Loucy (cell line): ENCODE measurements at regions not wholly inside any gene's neighbourhood (a gene's known extent, or its start where the extent isn't known, plus 50 kb on each side); places are given as distances from the start of the nearest gene placed in this dataset.

Experiments used
- EZH2phosphoT487 ChIP-seq: fragments of 200-600 bp; IDR thresholded peaks from 2 replicates; pipeline ENCODE4 v1.6.1; 2018; ENCODE audit warnings: antibody characterized with exemption, mild to moderate bottlenecking, moderate library complexity, borderline replicate concordance
- TF ChIP-seq, protein P1 (sequence below): fragments of 200-600 bp; sonication (generic); conservative IDR thresholded peaks from 2 replicates; pipeline ENCODE4 v1.5.1; 2014; ENCODE audit warnings: mild to moderate bottlenecking, antibody characterized with exemption, low read length

DNA sequence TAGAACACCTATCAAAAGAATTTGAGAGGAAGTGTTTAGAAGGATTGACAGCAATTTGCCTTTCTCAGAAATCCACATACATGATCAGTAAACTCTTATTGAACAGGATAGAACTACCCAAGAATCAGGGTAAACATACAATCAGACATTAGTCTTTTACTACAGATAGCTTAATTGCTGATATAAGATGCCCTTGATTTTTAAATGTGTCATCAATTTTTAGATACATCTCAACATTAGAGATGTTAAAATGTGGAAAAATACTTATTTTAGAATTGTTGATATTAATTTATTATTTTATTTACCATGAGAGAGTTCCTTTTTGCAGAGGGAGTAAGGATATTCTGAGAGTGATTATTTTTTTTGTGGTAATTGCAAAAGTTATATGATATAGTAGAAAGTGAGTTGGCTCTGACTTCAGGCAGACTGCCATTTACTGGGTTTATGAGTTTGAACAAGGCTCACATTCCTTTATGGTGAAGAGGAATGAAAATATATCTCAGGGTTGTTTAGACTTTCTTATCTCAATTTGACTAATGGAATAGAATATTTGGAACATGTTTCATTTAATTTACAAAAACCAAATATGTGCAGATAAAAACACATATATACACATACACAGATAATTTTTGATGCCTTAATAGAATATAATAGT, 302.8 kb upstream of the GOLIM4 start:
- TF ChIP-seq, protein P1, sequence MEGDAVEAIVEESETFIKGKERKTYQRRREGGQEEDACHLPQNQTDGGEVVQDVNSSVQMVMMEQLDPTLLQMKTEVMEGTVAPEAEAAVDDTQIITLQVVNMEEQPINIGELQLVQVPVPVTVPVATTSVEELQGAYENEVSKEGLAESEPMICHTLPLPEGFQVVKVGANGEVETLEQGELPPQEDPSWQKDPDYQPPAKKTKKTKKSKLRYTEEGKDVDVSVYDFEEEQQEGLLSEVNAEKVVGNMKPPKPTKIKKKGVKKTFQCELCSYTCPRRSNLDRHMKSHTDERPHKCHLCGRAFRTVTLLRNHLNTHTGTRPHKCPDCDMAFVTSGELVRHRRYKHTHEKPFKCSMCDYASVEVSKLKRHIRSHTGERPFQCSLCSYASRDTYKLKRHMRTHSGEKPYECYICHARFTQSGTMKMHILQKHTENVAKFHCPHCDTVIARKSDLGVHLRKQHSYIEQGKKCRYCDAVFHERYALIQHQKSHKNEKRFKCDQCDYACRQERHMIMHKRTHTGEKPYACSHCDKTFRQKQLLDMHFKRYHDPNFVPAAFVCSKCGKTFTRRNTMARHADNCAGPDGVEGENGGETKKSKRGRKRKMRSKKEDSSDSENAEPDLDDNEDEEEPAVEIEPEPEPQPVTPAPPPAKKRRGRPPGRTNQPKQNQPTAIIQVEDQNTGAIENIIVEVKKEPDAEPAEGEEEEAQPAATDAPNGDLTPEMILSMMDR = no peak
- TF ChIP-seq EZH2phosphoT487 = no peak
